GM19025 (cell line): ENCODE measurements at regions not wholly inside any gene's neighbourhood (a gene's known extent, or its start where the extent isn't known, plus 50 kb on each side); places are given as distances from the start of the nearest gene placed in this dataset.

Source experiments
- ATAC-seq: cut with Tn5 transposase; IDR thresholded peaks from one replicate; pipeline ENCODE4 v1.9.1; 2021; ENCODE audit warnings: mild to moderate bottlenecking, low read depth, moderate library complexity; ENCODE audit not compliant: unreplicated experiment

GRCh38 chr5:125595095-125595494 lies 828.1 kb upstream of the GRAMD2B start:
- ATAC-seq, result no peak

- no peak for ATAC-seq
Measured at GRCh38 chr5:125595845-125596244, 827.4 kb upstream of the GRAMD2B start.

GRCh38 chr5:125597338-125597737 lies 825.9 kb upstream of the GRAMD2B start:
- no peak for ATAC-seq

DNA sequence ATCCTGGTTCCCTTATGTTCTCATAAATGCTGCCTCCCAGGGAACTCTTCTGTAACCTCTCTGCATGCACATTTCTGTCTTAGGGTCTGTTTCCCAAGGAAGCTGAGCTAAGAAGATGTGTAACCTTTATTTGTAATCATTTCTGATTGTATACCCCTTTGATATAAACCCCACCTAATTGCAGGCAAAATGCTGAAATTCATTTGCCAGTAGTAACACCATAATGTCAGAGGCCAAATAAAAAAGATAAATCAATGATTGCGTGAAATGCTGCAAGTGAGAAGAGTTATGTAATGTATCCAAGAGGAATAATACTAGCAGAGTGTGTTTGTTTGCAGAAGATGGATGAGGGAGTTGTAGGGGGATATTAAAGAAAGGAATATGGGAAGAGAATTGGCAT lies 822.6 kb upstream of the GRAMD2B start:
- ATAC-seq, result no peak

DNA sequence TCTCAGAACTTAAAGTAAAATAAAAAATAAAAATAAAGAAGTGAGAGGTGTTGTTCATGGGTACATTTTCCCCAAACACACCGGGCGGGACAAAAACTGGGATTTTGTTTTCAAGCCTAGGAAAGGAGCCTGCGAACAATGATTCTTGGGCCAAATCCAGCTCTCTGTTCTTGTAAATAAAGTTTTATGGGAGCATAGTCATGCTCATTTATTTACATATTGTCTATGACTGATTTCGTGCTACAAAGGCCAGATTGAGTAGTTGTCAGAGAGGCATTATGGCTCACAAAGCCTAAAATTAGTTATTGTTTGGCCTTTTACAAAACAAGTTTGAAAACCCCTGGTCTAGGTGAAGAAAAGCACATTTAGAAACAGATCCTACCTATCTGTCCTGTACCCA lies 821.0 kb upstream of the GRAMD2B start:
- ATAC-seq, result no peak

DNA sequence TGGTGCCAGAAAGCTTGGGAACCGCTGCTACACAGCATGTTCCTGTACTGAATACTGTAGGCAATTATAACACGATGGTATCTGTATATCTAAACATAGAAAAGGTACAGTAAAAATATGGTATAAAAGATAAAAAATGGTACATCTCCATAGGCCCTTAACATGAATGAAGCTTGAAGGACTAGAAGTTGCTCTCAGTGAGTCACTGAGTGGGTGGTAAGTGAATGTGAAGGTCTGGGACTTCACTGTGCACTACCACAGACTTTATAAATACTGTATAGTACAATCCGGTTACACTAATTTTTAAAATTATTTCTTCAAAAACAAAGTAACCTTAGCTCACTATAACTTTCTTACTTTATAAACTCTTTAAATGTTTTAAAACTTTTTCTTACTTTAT lies 819.9 kb upstream of the GRAMD2B start:
- no peak for ATAC-seq

DNA sequence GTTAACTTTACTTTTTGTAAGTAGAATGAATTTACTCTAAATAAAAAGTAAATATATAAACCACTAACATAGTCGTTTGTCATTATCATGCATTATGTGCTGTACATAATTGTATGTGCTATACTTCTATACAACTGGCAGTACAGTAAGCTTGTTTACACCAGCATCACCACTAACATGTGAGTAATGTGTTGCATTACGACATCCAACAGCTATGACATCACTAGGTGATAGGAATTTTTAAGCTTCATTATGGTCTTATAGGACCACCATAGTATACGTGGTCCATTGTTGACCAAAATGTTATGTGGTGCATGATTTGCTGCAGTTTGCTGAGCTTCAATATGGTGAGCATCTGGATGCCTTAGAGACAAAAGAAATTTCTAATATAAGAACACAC lies 819.1 kb upstream of the GRAMD2B start:
- no peak for ATAC-seq

DNA sequence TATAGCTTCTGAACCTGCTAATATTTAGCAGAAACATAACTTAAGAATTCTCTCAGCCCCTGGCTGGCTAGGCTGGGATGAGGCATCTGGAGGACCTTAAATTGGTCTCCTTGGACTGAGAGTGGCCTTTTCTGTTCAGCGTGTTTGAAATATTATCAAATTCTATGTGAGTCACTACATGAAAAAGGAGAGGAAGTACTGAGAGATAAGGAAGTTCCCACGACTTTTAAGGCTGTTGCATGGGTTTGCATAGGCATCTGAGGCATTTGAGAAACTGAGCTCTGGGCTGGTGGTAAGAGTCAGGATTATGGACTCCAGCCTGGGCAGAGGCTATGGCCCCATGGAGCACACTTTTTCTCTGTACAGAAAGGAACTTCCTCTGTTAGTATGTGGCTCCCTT lies 816.2 kb upstream of the GRAMD2B start:
- ATAC-seq, result no peak

- no peak for ATAC-seq
Measured at GRCh38 chr5:125609011-125609410, 814.2 kb upstream of the GRAMD2B start.

- ATAC-seq, result no peak
Measured at GRCh38 chr5:125610892-125611291, 812.3 kb upstream of the GRAMD2B start.

GRCh38 chr5:125611541-125611940 lies 811.7 kb upstream of the GRAMD2B start:
- ATAC-seq, result no peak

- ATAC-seq, result no peak
Measured at GRCh38 chr5:125612181-125612721, 811.0 kb upstream of the GRAMD2B start.

DNA sequence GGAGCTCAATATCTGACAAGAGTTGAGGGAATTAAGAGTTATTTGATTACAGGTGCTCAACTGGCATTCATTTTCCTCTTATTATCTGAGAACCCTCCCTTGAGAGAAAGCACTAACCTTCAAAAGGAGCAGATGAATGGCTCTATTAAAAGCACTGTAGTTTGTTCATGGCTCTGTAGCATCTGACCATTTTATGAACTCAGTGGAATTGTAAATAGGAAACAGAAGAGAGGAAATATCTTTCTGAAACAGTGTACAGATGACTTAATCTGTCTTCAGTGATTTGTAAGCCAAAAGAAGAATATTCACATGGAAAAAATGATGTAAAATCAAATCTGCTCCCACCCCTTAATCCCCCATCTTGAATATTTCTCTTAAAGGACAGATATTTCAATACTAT lies 810.4 kb upstream of the GRAMD2B start:
- no peak for ATAC-seq

DNA sequence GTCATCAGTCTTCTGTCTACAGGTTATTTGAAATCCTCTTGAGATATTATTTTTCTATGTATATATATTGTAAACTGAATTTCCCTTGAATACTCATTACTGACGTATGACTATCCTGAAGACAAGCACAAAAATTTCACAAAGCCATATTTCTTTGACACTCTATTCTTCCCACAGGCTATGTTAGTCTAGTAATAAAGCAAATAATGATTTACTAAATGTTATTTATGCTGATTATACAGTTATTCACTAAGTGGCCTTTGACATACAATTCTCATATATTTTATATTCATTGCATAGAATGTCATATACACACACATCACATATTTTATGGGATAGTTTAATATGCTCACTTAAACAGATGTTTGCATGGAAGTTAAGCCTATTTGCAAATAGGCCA lies 793.0 kb upstream of the GRAMD2B start:
- no peak for ATAC-seq

DNA sequence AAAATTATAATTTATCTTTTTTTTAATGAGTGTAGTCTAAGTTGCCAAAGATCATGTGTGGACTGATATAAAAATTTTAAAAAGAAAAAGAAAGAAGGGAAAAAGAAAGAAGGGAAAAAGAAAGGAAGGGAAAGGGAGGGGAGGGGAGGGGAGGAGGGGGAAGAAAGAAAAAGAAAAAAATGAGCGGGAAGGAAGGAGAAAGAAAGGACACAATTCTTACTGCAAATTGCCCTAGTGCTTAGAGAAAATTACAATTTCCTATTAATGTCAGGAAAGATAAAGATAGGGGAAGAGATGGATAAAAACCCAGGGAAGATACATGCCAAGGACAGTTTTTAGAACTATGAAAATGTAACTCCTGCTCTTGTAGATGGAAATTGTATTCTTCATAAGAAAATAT lies 789.7 kb upstream of the GRAMD2B start:
- no peak for ATAC-seq

GRCh38 chr5:125634216-125634835 lies 788.9 kb upstream of the GRAMD2B start:
- no peak for ATAC-seq

DNA sequence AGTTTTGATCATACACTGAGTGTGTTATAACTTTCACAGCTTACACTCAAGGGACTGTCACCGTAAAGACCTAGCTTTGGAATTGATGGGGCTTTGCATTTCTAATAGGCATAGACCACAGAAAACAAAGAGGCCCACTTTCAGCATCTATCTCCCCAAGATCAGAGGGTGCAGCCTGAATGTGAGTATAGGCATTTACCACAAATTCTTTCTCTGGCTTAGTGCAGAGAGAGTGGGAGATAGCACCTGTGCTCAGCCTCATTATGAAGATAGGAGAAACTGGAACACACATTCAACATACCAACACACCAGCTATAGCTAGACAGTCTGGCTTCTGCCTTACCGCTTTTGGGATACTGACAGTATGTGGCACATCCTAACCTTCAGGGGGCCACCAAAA lies 783.4 kb upstream of the GRAMD2B start:
- no peak for ATAC-seq

GRCh38 chr5:125652761-125653160 lies 770.4 kb upstream of the GRAMD2B start:
- ATAC-seq, result no peak

DNA sequence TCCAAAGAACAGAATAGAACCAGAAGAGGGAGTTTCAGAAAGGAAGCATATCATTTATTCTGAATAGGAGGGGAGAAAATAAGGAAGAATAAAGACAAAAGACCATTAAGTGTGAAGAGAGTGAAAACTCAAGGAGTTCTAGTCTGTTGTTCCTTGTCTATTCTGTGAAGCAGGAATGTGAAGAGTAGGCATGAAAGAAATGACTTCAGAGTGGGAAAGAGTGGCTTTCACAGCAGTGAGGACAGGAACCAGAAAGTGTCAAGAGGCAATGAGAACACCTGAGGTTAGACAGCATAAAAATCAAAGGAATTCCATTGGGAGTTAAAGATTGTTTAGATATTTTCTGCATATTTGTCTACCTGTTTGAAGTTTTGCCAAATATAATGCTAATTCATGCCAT lies 768.8 kb upstream of the GRAMD2B start:
- ATAC-seq, result no peak

- ATAC-seq, result no peak
Measured at GRCh38 chr5:125655156-125655555, 768.1 kb upstream of the GRAMD2B start.

GRCh38 chr5:125657936-125658335 lies 765.3 kb upstream of the GRAMD2B start:
- no peak for ATAC-seq

GRCh38 chr5:125659316-125660023 lies 763.7 kb upstream of the GRAMD2B start:
- ATAC-seq, result no peak
